ENCODE measurements at regions not wholly inside any gene's neighbourhood (a gene's known extent, or its start where the extent isn't known, plus 50 kb on each side); places are given as distances from the start of the nearest gene placed in this dataset.

GRCh38 chr4:132860976-132861375, 288.1 kb upstream of the PCDH10 start:
- Mint-ChIP-seq H3K27ac (ENCODE audit: unreplicated experiment) (no peak overlapping the region), H3K4me3 (ENCODE audit: unreplicated experiment) (no peak overlapping the region)

GRCh38 chr4:132863619-132864018, 285.5 kb upstream of the PCDH10 start:
- H3K4me1 Mint-ChIP-seq (ENCODE audit: unreplicated experiment), result peaks cover 5% of the 10 kb centered on the region
- no peak overlapping the region for H3K4me3 Mint-ChIP-seq (ENCODE audit: unreplicated experiment)
- no peaks in the 10 kb centered on the region for H3K36me3 Mint-ChIP-seq (ENCODE audit: low read depth, unreplicated experiment)
- DNase-seq (ENCODE audit: low spot score), result no peak
- H3K27me3 Mint-ChIP-seq (ENCODE audit: unreplicated experiment), result no peaks in the 10 kb centered on the region
- no peak for TF ChIP-seq CTCF (IDR thresholded peaks at IDR 0.05; ENCODE audit: unreplicated experiment)
- H3K9me3 Mint-ChIP-seq (ENCODE audit: unreplicated experiment), result no peaks in the 10 kb centered on the region
- no peak overlapping the region for H3K27ac Mint-ChIP-seq (ENCODE audit: unreplicated experiment)

More at GRCh38 chr4:132860976-132861375, 288.1 kb upstream of the PCDH10 start:
- DNase-seq (ENCODE audit: low spot score), result no peak
- no peak for TF ChIP-seq CTCF (IDR thresholded peaks at IDR 0.05; ENCODE audit: unreplicated experiment)
- no peaks in the 10 kb centered on the region for H3K27me3 Mint-ChIP-seq (ENCODE audit: unreplicated experiment)
- no peaks in the 10 kb centered on the region for H3K9me3 Mint-ChIP-seq (ENCODE audit: unreplicated experiment)
- no peaks in the 10 kb centered on the region for H3K36me3 Mint-ChIP-seq (ENCODE audit: low read depth, unreplicated experiment)
- peaks cover 5% of the 10 kb centered on the region for H3K4me1 Mint-ChIP-seq (ENCODE audit: unreplicated experiment)

- DNase-seq (ENCODE audit: low spot score), result no peak
- no peaks in the 10 kb centered on the region for H3K9me3 Mint-ChIP-seq (ENCODE audit: unreplicated experiment)
- peaks cover 4% of the 10 kb centered on the region for H3K4me1 Mint-ChIP-seq (ENCODE audit: unreplicated experiment)
- no peak for TF ChIP-seq CTCF (IDR thresholded peaks at IDR 0.05; ENCODE audit: unreplicated experiment)
- H3K4me3 Mint-ChIP-seq (ENCODE audit: unreplicated experiment), result no peak overlapping the region
- no peak overlapping the region for H3K27ac Mint-ChIP-seq (ENCODE audit: unreplicated experiment)
- no peaks in the 10 kb centered on the region for H3K36me3 Mint-ChIP-seq (ENCODE audit: low read depth, unreplicated experiment)
- H3K27me3 Mint-ChIP-seq (ENCODE audit: unreplicated experiment), result no peaks in the 10 kb centered on the region
Observed at GRCh38 chr4:132865458-132865857, 283.6 kb upstream of the PCDH10 start.

GRCh38 chr4:132865922-132866321, 283.2 kb upstream of the PCDH10 start:
- no peaks in the 10 kb centered on the region for H3K27me3 Mint-ChIP-seq (ENCODE audit: unreplicated experiment)
- no peak for DNase-seq (ENCODE audit: low spot score)
- no peak for TF ChIP-seq CTCF (IDR thresholded peaks at IDR 0.05; ENCODE audit: unreplicated experiment)
- H3K9me3 Mint-ChIP-seq (ENCODE audit: unreplicated experiment), result no peaks in the 10 kb centered on the region
- H3K4me1 Mint-ChIP-seq (ENCODE audit: unreplicated experiment), result peaks cover 4% of the 10 kb centered on the region
- H3K4me3 Mint-ChIP-seq (ENCODE audit: unreplicated experiment), result no peak overlapping the region
- H3K27ac Mint-ChIP-seq (ENCODE audit: unreplicated experiment), result no peak overlapping the region
- no peaks in the 10 kb centered on the region for H3K36me3 Mint-ChIP-seq (ENCODE audit: low read depth, unreplicated experiment)

- no peak for DNase-seq (ENCODE audit: low spot score)
- H3K27ac Mint-ChIP-seq (ENCODE audit: unreplicated experiment), result no peak overlapping the region
- H3K36me3 Mint-ChIP-seq (ENCODE audit: low read depth, unreplicated experiment), result no peaks in the 10 kb centered on the region
- no peaks in the 10 kb centered on the region for H3K27me3 Mint-ChIP-seq (ENCODE audit: unreplicated experiment)
- H3K9me3 Mint-ChIP-seq (ENCODE audit: unreplicated experiment), result no peaks in the 10 kb centered on the region
- TF ChIP-seq CTCF (IDR thresholded peaks at IDR 0.05; ENCODE audit: unreplicated experiment), result no peak
- H3K4me1 Mint-ChIP-seq (ENCODE audit: unreplicated experiment), result peaks cover 4% of the 10 kb centered on the region
- H3K4me3 Mint-ChIP-seq (ENCODE audit: unreplicated experiment), result no peak overlapping the region
Observed at GRCh38 chr4:132866616-132867015, 282.5 kb upstream of the PCDH10 start.
